ENCODE measurements at regions not wholly inside any gene's neighbourhood (a gene's known extent, or its start where the extent isn't known, plus 50 kb on each side); places are given as distances from the start of the nearest gene placed in this dataset.

- Histone ChIP-seq H2AFZ (ENCODE audit: low read depth, low read length) (no peak overlapping the region), H3K4me3 (ENCODE audit: insufficient read depth, low read depth, low read length) (no peak overlapping the region), H4K20me1 (ENCODE audit: insufficient read depth, low read length) (no peaks in the 10 kb centered on the region), H3K27ac (ENCODE audit: low read depth, low read length) (no peak overlapping the region), H3K9ac (ENCODE audit: low read length) (no peak overlapping the region), H3K79me2 (ENCODE audit: insufficient read depth, low read length) (no peaks in the 10 kb centered on the region), H3K4me2 (ENCODE audit: low read length) (no peak overlapping the region), H3K36me3 (ENCODE audit: insufficient read depth, low read length) (no peaks in the 10 kb centered on the region), H3K27me3 (ENCODE audit: insufficient read depth, low read length) (no peaks in the 10 kb centered on the region), H3K4me1 (ENCODE audit: insufficient read depth, low read length) (no peaks in the 10 kb centered on the region), H3K9me3 (ENCODE audit: insufficient read depth, low read depth, low read length) (no peaks in the 10 kb centered on the region)
- H3K27me3 Mint-ChIP-seq (ENCODE audit: low read depth, unreplicated experiment), result no peaks in the 10 kb centered on the region
- peaks cover 12% of the 10 kb centered on the region for H3K9me3 Mint-ChIP-seq (ENCODE audit: unreplicated experiment)
- no peaks in the 10 kb centered on the region for H3K36me3 Mint-ChIP-seq (ENCODE audit: low read depth, unreplicated experiment)
- FAIRE-seq, result no peak
- H3K4me3 Mint-ChIP-seq (ENCODE audit: unreplicated experiment), result no peak overlapping the region
- DNase-seq (ENCODE audit: low read depth), result no peak
- peaks cover 4% of the 10 kb centered on the region for H3K4me1 Mint-ChIP-seq (ENCODE audit: low read depth, unreplicated experiment)
- TF ChIP-seq CTCF (IDR thresholded peaks at IDR 0.05; ENCODE audit: insufficient read depth, low read depth, low read length) (no peak), EZH2 (IDR thresholded peaks at IDR 0.05; ENCODE audit: insufficient read depth, low read length) (no peak)
- no peak overlapping the region for H3K27ac Mint-ChIP-seq (ENCODE audit: unreplicated experiment)
Observed at GRCh38 chr11:10918698-10919097, 60.8 kb upstream of the ZBED5 start.

GRCh38 chr11:10918275-10918674 lies 60.4 kb upstream of the ZBED5 start:
- peaks cover 12% of the 10 kb centered on the region for H3K9me3 Mint-ChIP-seq (ENCODE audit: unreplicated experiment)
- no peak for FAIRE-seq
- no peaks in the 10 kb centered on the region for H3K27me3 ChIP-seq (ENCODE audit: insufficient read depth, low read length)
- H3K36me3 ChIP-seq (ENCODE audit: insufficient read depth, low read length), result no peaks in the 10 kb centered on the region
- no peaks in the 10 kb centered on the region for H3K4me1 ChIP-seq (ENCODE audit: insufficient read depth, low read length)
- H3K4me2 ChIP-seq (ENCODE audit: low read length), result no peak overlapping the region
- TF ChIP-seq EZH2 (IDR thresholded peaks at IDR 0.05; ENCODE audit: insufficient read depth, low read length) (no peak), CTCF (IDR thresholded peaks at IDR 0.05; ENCODE audit: insufficient read depth, low read depth, low read length) (no peak)
- no peak overlapping the region for H3K4me3 Mint-ChIP-seq (ENCODE audit: unreplicated experiment)
- H3K4me3 ChIP-seq (ENCODE audit: insufficient read depth, low read depth, low read length), result no peak overlapping the region
- H3K4me1 Mint-ChIP-seq (ENCODE audit: low read depth, unreplicated experiment), result peaks cover 4% of the 10 kb centered on the region
- H3K79me2 ChIP-seq (ENCODE audit: insufficient read depth, low read length), result no peaks in the 10 kb centered on the region
- no peaks in the 10 kb centered on the region for H4K20me1 ChIP-seq (ENCODE audit: insufficient read depth, low read length)
- no peak overlapping the region for H3K27ac ChIP-seq (ENCODE audit: low read depth, low read length)
- no peak overlapping the region for H3K27ac Mint-ChIP-seq (ENCODE audit: unreplicated experiment)
- peaks cover 2% of the 10 kb centered on the region for H3K27me3 Mint-ChIP-seq (ENCODE audit: low read depth, unreplicated experiment)
- H3K9me3 ChIP-seq (ENCODE audit: insufficient read depth, low read depth, low read length), result no peaks in the 10 kb centered on the region
- DNase-seq (ENCODE audit: low read depth), result no peak
- H3K9ac ChIP-seq (ENCODE audit: low read length), result no peak overlapping the region
- no peaks in the 10 kb centered on the region for H3K36me3 Mint-ChIP-seq (ENCODE audit: low read depth, unreplicated experiment)
- H2AFZ ChIP-seq (ENCODE audit: low read depth, low read length), result no peak overlapping the region

- Histone ChIP-seq H3K4me1 (ENCODE audit: insufficient read depth, low read length) (no peaks in the 10 kb centered on the region), H3K4me3 (ENCODE audit: insufficient read depth, low read depth, low read length) (no peak overlapping the region), H3K4me2 (ENCODE audit: low read length) (no peak overlapping the region), H3K9me3 (ENCODE audit: insufficient read depth, low read depth, low read length) (no peaks in the 10 kb centered on the region), H3K36me3 (ENCODE audit: insufficient read depth, low read length) (no peaks in the 10 kb centered on the region), H3K79me2 (ENCODE audit: insufficient read depth, low read length) (no peaks in the 10 kb centered on the region), H2AFZ (ENCODE audit: low read depth, low read length) (no peak overlapping the region), H3K27me3 (ENCODE audit: insufficient read depth, low read length) (no peaks in the 10 kb centered on the region), H4K20me1 (ENCODE audit: insufficient read depth, low read length) (no peaks in the 10 kb centered on the region), H3K9ac (ENCODE audit: low read length) (no peak overlapping the region), H3K27ac (ENCODE audit: low read depth, low read length) (no peak overlapping the region)
- Mint-ChIP-seq H3K27me3 (ENCODE audit: low read depth, unreplicated experiment) (peaks cover 2% of the 10 kb centered on the region), H3K9me3 (ENCODE audit: unreplicated experiment) (peaks cover 12% of the 10 kb centered on the region), H3K4me1 (ENCODE audit: low read depth, unreplicated experiment) (peaks cover 4% of the 10 kb centered on the region), H3K4me3 (ENCODE audit: unreplicated experiment) (no peak overlapping the region), H3K27ac (ENCODE audit: unreplicated experiment) (no peak overlapping the region), H3K36me3 (ENCODE audit: low read depth, unreplicated experiment) (no peaks in the 10 kb centered on the region)
- no peak for FAIRE-seq
- DNase-seq (ENCODE audit: low read depth), result no peak
- TF ChIP-seq EZH2 (IDR thresholded peaks at IDR 0.05; ENCODE audit: insufficient read depth, low read length) (no peak), CTCF (IDR thresholded peaks at IDR 0.05; ENCODE audit: insufficient read depth, low read depth, low read length) (no peak)
Observed at GRCh38 chr11:10917802-10918201, 59.9 kb upstream of the ZBED5 start.
